PFSK-1 (cell line): ENCODE measurements at regions not wholly inside any gene's neighbourhood (a gene's known extent, or its start where the extent isn't known, plus 50 kb on each side); places are given as distances from the start of the nearest gene placed in this dataset.

Source experiments
- FOXP2 ChIP-seq: optimal IDR thresholded peaks from 2 replicates; pipeline ENCODE3; 2011; ENCODE audit warnings: borderline replicate concordance, control low read depth, inconsistent platforms; ENCODE audit not compliant: insufficient read depth; ENCODE audit errors: extremely low read length, extremely low read depth
- POLR2AphosphoS5 ChIP-seq: IDR thresholded peaks from 2 replicates; pipeline ENCODE4 v1.6.1; 2012; ENCODE audit warnings: low read depth, mild to moderate bottlenecking, control low read depth, low read length, moderate library complexity
- SIN3A ChIP-seq: IDR thresholded peaks from 2 replicates; pipeline ENCODE4 v1.6.1; 2012; ENCODE audit warnings: mild to moderate bottlenecking, low read length, moderate library complexity, borderline replicate concordance; ENCODE audit not compliant: insufficient read depth
- TAF1 ChIP-seq: IDR thresholded peaks from 2 replicates; pipeline ENCODE4 v1.6.1; 2012; ENCODE audit warnings: low read length, control low read depth, borderline replicate concordance; ENCODE audit not compliant: insufficient read depth
- TF ChIP-seq, protein P1 (sequence below), 2 experiments: IDR thresholded peaks; 2 replicates each; pipeline versions ENCODE4 v1.6.1 to v1.8.0; 2011 to 2012; ENCODE audit warnings: low read depth in 2 of 2, low read length in 2 of 2, control low read depth in 1 of 2, inconsistent platforms in 1 of 2, mild to moderate bottlenecking in 1 of 2, moderate library complexity in 1 of 2; ENCODE audit not compliant: insufficient read depth in 1 of 2

DNA sequence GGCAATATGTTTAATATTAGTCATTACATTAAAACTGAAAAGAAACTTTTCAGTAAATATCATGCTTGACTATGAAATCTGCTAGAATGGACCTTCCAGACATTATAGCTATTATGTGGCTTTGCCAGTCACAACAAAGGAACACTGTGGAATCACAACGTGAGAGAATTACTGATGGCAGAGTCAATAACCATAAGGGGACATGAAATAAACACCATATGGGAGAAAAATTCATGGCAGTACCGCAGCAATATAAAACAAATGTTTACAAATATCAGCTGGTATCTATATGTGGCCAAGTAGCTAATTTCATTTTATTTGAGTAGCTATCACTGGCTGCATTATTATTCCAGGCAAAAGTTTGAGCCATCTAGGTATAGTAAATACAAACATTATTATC, 1818.6 kb downstream of the PCDH9 start:
- TF ChIP-seq POLR2AphosphoS5, result no peak
- TF ChIP-seq, protein P1, sequence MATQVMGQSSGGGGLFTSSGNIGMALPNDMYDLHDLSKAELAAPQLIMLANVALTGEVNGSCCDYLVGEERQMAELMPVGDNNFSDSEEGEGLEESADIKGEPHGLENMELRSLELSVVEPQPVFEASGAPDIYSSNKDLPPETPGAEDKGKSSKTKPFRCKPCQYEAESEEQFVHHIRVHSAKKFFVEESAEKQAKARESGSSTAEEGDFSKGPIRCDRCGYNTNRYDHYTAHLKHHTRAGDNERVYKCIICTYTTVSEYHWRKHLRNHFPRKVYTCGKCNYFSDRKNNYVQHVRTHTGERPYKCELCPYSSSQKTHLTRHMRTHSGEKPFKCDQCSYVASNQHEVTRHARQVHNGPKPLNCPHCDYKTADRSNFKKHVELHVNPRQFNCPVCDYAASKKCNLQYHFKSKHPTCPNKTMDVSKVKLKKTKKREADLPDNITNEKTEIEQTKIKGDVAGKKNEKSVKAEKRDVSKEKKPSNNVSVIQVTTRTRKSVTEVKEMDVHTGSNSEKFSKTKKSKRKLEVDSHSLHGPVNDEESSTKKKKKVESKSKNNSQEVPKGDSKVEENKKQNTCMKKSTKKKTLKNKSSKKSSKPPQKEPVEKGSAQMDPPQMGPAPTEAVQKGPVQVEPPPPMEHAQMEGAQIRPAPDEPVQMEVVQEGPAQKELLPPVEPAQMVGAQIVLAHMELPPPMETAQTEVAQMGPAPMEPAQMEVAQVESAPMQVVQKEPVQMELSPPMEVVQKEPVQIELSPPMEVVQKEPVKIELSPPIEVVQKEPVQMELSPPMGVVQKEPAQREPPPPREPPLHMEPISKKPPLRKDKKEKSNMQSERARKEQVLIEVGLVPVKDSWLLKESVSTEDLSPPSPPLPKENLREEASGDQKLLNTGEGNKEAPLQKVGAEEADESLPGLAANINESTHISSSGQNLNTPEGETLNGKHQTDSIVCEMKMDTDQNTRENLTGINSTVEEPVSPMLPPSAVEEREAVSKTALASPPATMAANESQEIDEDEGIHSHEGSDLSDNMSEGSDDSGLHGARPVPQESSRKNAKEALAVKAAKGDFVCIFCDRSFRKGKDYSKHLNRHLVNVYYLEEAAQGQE (IDR thresholded peaks at IDR 0.05; ENCODE audit: insufficient read depth in 1 of 2, low read depth in 2 of 2, low read length in 2 of 2), result no peak
- TF ChIP-seq SIN3A, result no peak
- TF ChIP-seq FOXP2, result no peak
- TF ChIP-seq TAF1, result no peak

DNA sequence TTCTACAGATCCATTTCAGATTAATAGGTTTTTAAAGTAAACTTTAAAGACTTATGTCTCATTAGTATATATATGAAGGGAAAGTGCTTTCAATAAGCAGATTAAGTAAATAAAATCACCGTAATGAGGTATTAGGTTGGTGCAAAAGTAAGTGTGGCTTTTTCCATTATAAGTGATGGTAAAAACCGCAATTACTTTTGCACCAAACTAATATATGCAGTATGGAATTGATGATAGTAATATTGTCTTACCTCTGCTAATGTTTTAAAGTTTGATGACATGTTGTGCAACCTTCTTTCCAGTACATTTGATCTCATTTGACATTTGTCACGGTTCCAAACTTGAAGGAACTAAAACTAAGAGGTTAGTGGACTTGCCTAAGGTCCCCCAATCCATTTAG, 1819.3 kb downstream of the PCDH9 start:
- TF ChIP-seq, protein P1 (IDR thresholded peaks at IDR 0.05; ENCODE audit: insufficient read depth in 1 of 2, low read depth in 2 of 2, low read length in 2 of 2), result no peak
- TF ChIP-seq FOXP2 (no peak), POLR2AphosphoS5 (no peak), TAF1 (no peak), SIN3A (no peak)

DNA sequence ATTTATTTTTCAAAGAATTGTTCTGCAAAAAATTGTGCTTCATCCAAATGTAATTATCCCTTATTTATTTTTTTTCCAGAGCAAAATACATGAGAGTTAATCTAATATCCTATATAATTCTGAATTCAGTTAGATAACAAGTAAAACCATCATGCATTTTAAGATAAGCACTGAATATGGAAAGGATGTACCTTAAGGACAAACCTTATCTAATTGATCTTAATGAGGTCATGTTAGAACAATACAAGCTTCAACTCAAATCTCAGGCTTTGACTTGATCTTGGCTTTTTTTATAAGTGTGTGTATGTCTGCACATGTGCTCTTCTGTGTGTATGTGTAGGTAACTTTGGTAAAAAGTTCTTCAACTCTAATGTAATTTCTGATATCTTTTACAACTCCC, 1828.8 kb downstream of the PCDH9 start:
- TF ChIP-seq TAF1 (no peak), FOXP2 (no peak), POLR2AphosphoS5 (no peak), SIN3A (no peak)
- TF ChIP-seq, protein P1 (IDR thresholded peaks at IDR 0.05; ENCODE audit: insufficient read depth in 1 of 2, low read depth in 2 of 2, low read length in 2 of 2), result no peak

DNA sequence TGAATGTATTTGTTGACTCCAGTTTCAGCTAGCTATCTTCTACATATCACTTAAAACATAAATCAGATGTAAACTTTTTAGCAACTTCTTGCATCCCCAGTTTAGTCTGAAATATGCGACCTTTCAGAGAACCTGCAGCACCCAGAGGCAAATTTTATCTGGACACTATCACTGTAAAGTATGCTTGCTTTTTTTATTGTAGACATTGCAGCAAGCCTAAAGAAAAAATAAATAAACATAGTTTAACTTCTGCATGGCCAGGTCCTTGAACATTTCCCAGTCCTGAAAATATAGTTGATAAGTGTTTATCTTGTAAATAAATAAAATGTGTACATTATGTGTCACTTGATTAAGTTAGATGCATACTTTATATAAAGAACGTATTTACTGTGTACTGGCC, 1829.4 kb downstream of the PCDH9 start:
- TF ChIP-seq POLR2AphosphoS5 (no peak), SIN3A (no peak), TAF1 (no peak), FOXP2 (no peak)
- TF ChIP-seq, protein P1 (IDR thresholded peaks at IDR 0.05; ENCODE audit: insufficient read depth in 1 of 2, low read depth in 2 of 2, low read length in 2 of 2), result no peak

DNA sequence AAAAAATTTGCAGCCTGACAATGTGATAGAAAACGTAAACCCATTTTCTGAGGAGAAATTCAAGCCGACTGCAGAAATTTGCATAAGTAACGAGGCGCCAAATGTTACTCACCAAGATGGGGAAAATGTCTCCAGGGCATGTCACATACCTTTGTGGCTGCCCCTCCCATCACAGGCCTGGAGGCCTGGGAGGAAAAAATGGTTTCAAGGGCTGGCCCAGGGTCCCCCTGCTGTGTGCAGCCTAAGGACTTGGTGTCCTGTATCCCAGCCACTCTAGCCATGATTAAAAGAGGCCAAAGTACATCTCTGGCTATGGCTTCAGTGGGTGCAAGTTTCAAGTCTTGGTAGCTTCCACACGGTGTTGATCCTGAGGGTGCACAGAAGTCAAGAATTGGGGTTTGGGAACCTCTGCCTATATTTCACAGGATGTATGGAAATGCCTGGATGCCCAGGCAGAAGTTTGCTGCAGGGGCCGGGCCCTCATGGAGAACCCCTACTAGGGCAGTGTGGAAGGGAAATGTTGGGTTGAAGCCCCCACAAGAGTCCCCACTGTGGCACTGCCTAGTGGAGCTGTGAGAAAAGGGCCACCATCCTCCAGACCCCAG, 1842.3 kb downstream of the PCDH9 start:
- TF ChIP-seq POLR2AphosphoS5 (no peak), FOXP2 (no peak), SIN3A (no peak), TAF1 (no peak)
- TF ChIP-seq, protein P1 (IDR thresholded peaks at IDR 0.05; ENCODE audit: insufficient read depth in 1 of 2, low read depth in 2 of 2, low read length in 2 of 2), result no peak
